H1 (cell line): ENCODE measurements at regions not wholly inside any gene's neighbourhood (a gene's known extent, or its start where the extent isn't known, plus 50 kb on each side); places are given as distances from the start of the nearest gene placed in this dataset.

Source experiments
- CTCF ChIA-PET: fragments of 300-600 bp; sonication (Branson Sonifier 250); formaldehyde crosslinking; loops from one replicate; lab custom pipeline; 2021; ENCODE audit not compliant: partially characterized antibody; lab: Charles Lee
- POLR2A ChIA-PET: fragments of 300-600 bp; sonication (Branson Sonifier 250); formaldehyde crosslinking; loops from one replicate; lab custom pipeline; 2021; ENCODE audit warnings: inconsistent platforms; ENCODE audit not compliant: partially characterized antibody; lab: Charles Lee
- DNase-seq, 2 experiments: peaks; one replicate each; pipeline versions ENCODE4 v3.0.0 to v3.0.0-alpha.2; 2010 to 2022; ENCODE audit warnings: low spot score in 2 of 2, low read depth in 1 of 2, mixed read lengths in 1 of 2
- FAIRE-seq: peaks from 2 replicates; lab custom pipeline; 2011; peaks lifted over from hg19 to GRCh38; lab: Jason Lieb, UNC
- H2AFZ ChIP-seq: 2 replicates; pipeline ENCODE4 v1.8.1; 2012; ENCODE audit warnings: low read length, inconsistent platforms
- H2AK5ac ChIP-seq: 2 replicates; pipeline ENCODE4 v1.6.1; 2013; ENCODE audit warnings: low read depth, low read length
- H2BK120ac ChIP-seq: replicated peaks from 2 replicates; pipeline ENCODE3; 2013; ENCODE audit warnings: low read depth, low read length, inconsistent platforms
- H2BK12ac ChIP-seq: 2 replicates; pipeline ENCODE4 v1.6.1; 2013; ENCODE audit warnings: low read depth, low read length
- H2BK15ac ChIP-seq: 2 replicates; pipeline ENCODE4 v1.6.1; 2013; ENCODE audit warnings: low read length
- H2BK20ac ChIP-seq: 2 replicates; pipeline ENCODE4 v1.6.1; 2013; ENCODE audit warnings: low read length
- H2BK5ac ChIP-seq: 2 replicates; pipeline ENCODE4 v1.6.1; 2013; ENCODE audit warnings: low read depth, low read length
- H3K14ac ChIP-seq: 2 replicates; pipeline ENCODE4 v1.6.1; 2013; ENCODE audit warnings: inconsistent platforms; ENCODE audit not compliant: insufficient read length
- H3K18ac ChIP-seq: 2 replicates; pipeline ENCODE4 v1.6.1; 2013; ENCODE audit warnings: low read length; ENCODE audit errors: extremely low read depth
- H3K23ac ChIP-seq: 2 replicates; pipeline ENCODE4 v1.6.1; 2013; ENCODE audit warnings: inconsistent platforms; ENCODE audit not compliant: insufficient read length
- H3K23me2 ChIP-seq: 2 replicates; pipeline ENCODE4 v1.6.1; 2013; ENCODE audit warnings: low read depth, low read length
- H3K27ac ChIP-seq: 2 replicates; pipeline ENCODE4 v1.6.1; 2011; ENCODE audit warnings: low read depth, low read length, inconsistent platforms
- H3K27me3 ChIP-seq, 4 experiments: replicated peaks in 1 of 4; 1 replicate in 1 of 4; 2 replicates in 3 of 4; pipeline versions ENCODE4 v1.6.1 to v1.8.1; 2011 to 2013; ENCODE audit warnings: low read length in 3 of 4, mild to moderate bottlenecking in 3 of 4, inconsistent platforms in 2 of 4, mixed read lengths in 2 of 4, moderate library complexity in 1 of 4; ENCODE audit not compliant: control insufficient read depth in 3 of 4, insufficient read depth in 3 of 4; ENCODE audit errors: extremely low read depth in 1 of 4
- H3K36me3 ChIP-seq, 4 experiments: 2 replicates each; pipeline versions ENCODE4 v1.6.1 to v1.8.1; 2011 to 2013; ENCODE audit warnings: mild to moderate bottlenecking in 4 of 4, low read length in 3 of 4, moderate library complexity in 2 of 4, control low read depth in 1 of 4, inconsistent platforms in 1 of 4; ENCODE audit not compliant: insufficient read depth in 4 of 4, control insufficient read depth in 2 of 4
- H3K4ac ChIP-seq: replicated peaks from 2 replicates; pipeline ENCODE3; 2013; ENCODE audit warnings: low read length, low read depth, mixed read lengths, inconsistent platforms; ENCODE audit not compliant: insufficient read length
- H3K4me1 ChIP-seq, 4 experiments: replicated peaks in 1 of 4; 1 replicate in 1 of 4; 2 replicates in 3 of 4; pipeline versions ENCODE4 v1.6.1 to v1.8.1; 2011 to 2013; ENCODE audit warnings: low read length in 3 of 4, inconsistent platforms in 2 of 4, mixed read lengths in 1 of 4; ENCODE audit not compliant: insufficient read depth in 4 of 4, control insufficient read depth in 3 of 4
- H3K4me2 ChIP-seq, 2 experiments: 2 replicates each; pipeline versions ENCODE4 v1.6.1 to v1.8.1; 2011 to 2013; ENCODE audit warnings: low read depth in 2 of 2, low read length in 2 of 2, control low read depth in 1 of 2, inconsistent platforms in 1 of 2, mild to moderate bottlenecking in 1 of 2; ENCODE audit not compliant: insufficient read depth in 1 of 2
- H3K4me3 ChIP-seq, 4 experiments: fragments of 200-600, 300-600 bp in 1 of 4; sonication (generic), shearing (Covaris generic), sonication (Bioruptor Twin) in 1 of 4; 2 replicates each; pipeline versions ENCODE4 v1.5.1 to v1.8.1; 2011 to 2016; ENCODE audit warnings: low read length in 4 of 4, low read depth in 3 of 4, control low read depth in 2 of 4, inconsistent platforms in 2 of 4, mild to moderate bottlenecking in 2 of 4, mixed read lengths in 1 of 4, moderate library complexity in 1 of 4; ENCODE audit not compliant: insufficient read depth in 2 of 4; ENCODE audit errors: extremely low read depth in 1 of 4
- H3K56ac ChIP-seq: replicated peaks from 2 replicates; pipeline ENCODE3; 2013; ENCODE audit warnings: low read depth, mild to moderate bottlenecking, mixed read lengths, low read length, inconsistent platforms; ENCODE audit not compliant: insufficient read length
- H3K79me1 ChIP-seq: 2 replicates; pipeline ENCODE4 v1.6.1; 2013; ENCODE audit warnings: low read depth, low read length, control low read depth
- H3K79me2 ChIP-seq, 2 experiments: 2 replicates each; pipeline versions ENCODE4 v1.6.1 to v1.8.1; 2012 to 2013; ENCODE audit warnings: low read length in 2 of 2, mild to moderate bottlenecking in 2 of 2, inconsistent platforms in 1 of 2; ENCODE audit not compliant: insufficient read depth in 2 of 2, control insufficient read depth in 1 of 2
- H3K9ac ChIP-seq, 4 experiments: replicated peaks in 1 of 4; 1 replicate in 1 of 4; 2 replicates in 3 of 4; pipeline versions ENCODE4 v1.6.1 to v1.8.1; 2011 to 2013; ENCODE audit warnings: low read depth in 3 of 4, low read length in 3 of 4, control low read depth in 2 of 4, mild to moderate bottlenecking in 2 of 4, moderate library complexity in 2 of 4, inconsistent platforms in 1 of 4; ENCODE audit errors: extremely low read depth in 1 of 4
- H3K9me3 ChIP-seq, 2 experiments: 2 replicates each; pipeline versions ENCODE4 v1.6.1 to v1.8.1; 2012 to 2013; ENCODE audit warnings: mild to moderate bottlenecking in 2 of 2, moderate library complexity in 2 of 2, control low read depth in 1 of 2, inconsistent platforms in 1 of 2, low read depth in 1 of 2, low read length in 1 of 2, mixed read lengths in 1 of 2; ENCODE audit not compliant: insufficient read depth in 2 of 2
- H4K20me1 ChIP-seq, 2 experiments: replicated peaks in 1 of 2; 2 replicates each; pipeline versions ENCODE3 to v1.8.1; 2011 to 2013; ENCODE audit warnings: inconsistent platforms in 2 of 2, low read length in 2 of 2, mild to moderate bottlenecking in 1 of 2; ENCODE audit not compliant: insufficient read depth in 2 of 2, control insufficient read depth in 1 of 2
- H4K5ac ChIP-seq: 2 replicates; pipeline ENCODE4 v1.6.1; 2013; ENCODE audit warnings: low read length, low read depth, mixed read lengths, inconsistent platforms; ENCODE audit not compliant: insufficient read length
- H4K8ac ChIP-seq: 2 replicates; pipeline ENCODE4 v1.8.0; 2013; ENCODE audit warnings: mild to moderate bottlenecking, moderate library complexity, low read length, inconsistent platforms; ENCODE audit not compliant: insufficient read depth; ENCODE audit errors: extremely low read depth
- H4K91ac ChIP-seq: replicated peaks from 2 replicates; pipeline ENCODE3; 2013; ENCODE audit warnings: low read length, mixed read lengths, inconsistent platforms; ENCODE audit not compliant: insufficient read length
- GTF2F1 ChIP-seq: IDR thresholded peaks from 2 replicates; pipeline ENCODE4 v1.6.1; 2012; ENCODE audit warnings: low read depth, low read length, improper control_type of control experiment, borderline replicate concordance
- JUN ChIP-seq: IDR thresholded peaks from 2 replicates; pipeline ENCODE4 v1.6.1; 2011; ENCODE audit warnings: low read depth, mild to moderate bottlenecking, improper control_type of control experiment, low read length
- KDM5A ChIP-seq: fragments of 200-600 bp; IDR thresholded peaks from 2 replicates; pipeline ENCODE4 v1.7.1; 2012; ENCODE audit warnings: mild to moderate bottlenecking, low read length, inconsistent platforms, mixed read lengths
- POLR2AphosphoS5 ChIP-seq: IDR thresholded peaks from 2 replicates; pipeline ENCODE4 v1.6.1; 2011; ENCODE audit warnings: low read depth, low read length
- RXRA ChIP-seq: IDR thresholded peaks from 2 replicates; pipeline ENCODE4 v1.6.1; 2011; ENCODE audit warnings: low read depth, mild to moderate bottlenecking, low read length, moderate library complexity; ENCODE audit not compliant: insufficient read depth
- SIN3A ChIP-seq, 2 experiments: IDR thresholded peaks in 1 of 2; conservative IDR thresholded peaks in 1 of 2; 2 replicates each; pipeline ENCODE4 v1.6.1; 2011 to 2012; ENCODE audit warnings: low read length in 2 of 2, improper control_type of control experiment in 1 of 2, low read depth in 1 of 2, mild to moderate bottlenecking in 1 of 2
- SIRT6 ChIP-seq: IDR thresholded peaks from one replicate; pipeline ENCODE4 v1.7.1; 2012; ENCODE audit warnings: low read length, inconsistent platforms
- SP2 ChIP-seq: IDR thresholded peaks from 2 replicates; pipeline ENCODE4 v1.6.1; 2012; ENCODE audit warnings: mild to moderate bottlenecking, low read length, inconsistent platforms
- SRF ChIP-seq: IDR thresholded peaks from 2 replicates; pipeline ENCODE4 v1.6.1; 2011; ENCODE audit warnings: mild to moderate bottlenecking, low read depth, low read length, moderate library complexity
- SUZ12 ChIP-seq: fragments of 200-600 bp; sonication (generic); IDR thresholded peaks from 2 replicates; pipeline ENCODE4 v1.6.1; 2012; ENCODE audit warnings: mild to moderate bottlenecking, inconsistent platforms, low read length, moderate library complexity, mixed read lengths
- WGBS, 2 experiments: shearing (Covaris generic) in 1 of 2; methylation state at CpG; one replicate each; pipeline versions ENCODE4 v1.1.6 to v1.1.7; 2013 to 2015; ENCODE audit warnings: low lambda C conversion rate in 2 of 2, mixed read lengths in 2 of 2, inconsistent platforms in 1 of 2, low coverage in 1 of 2, missing lambda C conversion rate in 1 of 2; ENCODE audit not compliant: insufficient replicate concordance in 2 of 2, insufficient coverage in 1 of 2, insufficient read length in 1 of 2; ENCODE audit errors: extremely low coverage in 1 of 2, missing lambda C conversion rate in 1 of 2; 5-methylcytosine and 5-hydroxymethylcytosine counted together

- H3K9ac ChIP-seq, result peak overlapping the region in 3 of 4 experiments; percentile 47 to 65 (median 54); a peak in 6 of 7 replicates
- no peaks in the 10 kb centered on the region; a peak in 1 of 7 replicates for H3K27me3 ChIP-seq
- peaks cover 6 to 27% (median 19%) of the 10 kb centered on the region in 4 experiments for H3K4me1 ChIP-seq
- peak overlapping the region; percentile 81 for H3K18ac ChIP-seq
- H3K23me2 ChIP-seq, result peaks cover 6% of the 10 kb centered on the region; the same call in 1 of the 2 replicates
- FAIRE-seq, result no peak
- H2BK120ac ChIP-seq, result peak overlapping the region; percentile 55
- 4% methylated on average over 44 of the region's 54 CpGs; no CpG with 5 or more reads in 1 of the 2 experiments for WGBS, 2 experiments
- H3K27ac ChIP-seq, result no peak overlapping the region
- H4K8ac ChIP-seq, result peak overlapping the region; percentile 70
- H2AK5ac ChIP-seq, result no peak overlapping the region
- peak overlapping the region; percentile 94 for H4K91ac ChIP-seq
- peak overlapping the region; percentile 15 for H4K5ac ChIP-seq
- H3K4ac ChIP-seq, result no peak overlapping the region
- H3K79me1 ChIP-seq, result peaks cover 5% of the 10 kb centered on the region; the same call in 1 of the 2 replicates
- DNase-seq, result peak in 1 of 2 experiments; percentile 77
- H2BK15ac ChIP-seq, result no peak overlapping the region
- peaks cover 2% of the 10 kb centered on the region in 2 experiments for H4K20me1 ChIP-seq
- H3K36me3 ChIP-seq, result no peaks in the 10 kb centered on the region; a peak in 1 of 8 replicates
- no peak overlapping the region for H3K14ac ChIP-seq
- peak overlapping the region; percentile 62 for H3K56ac ChIP-seq
- peaks cover 0 to 26% of the 10 kb centered on the region in 2 experiments; a peak in 2 of 4 replicates for H3K79me2 ChIP-seq
- peak overlapping the region; percentile 79 to 89 for H3K4me2 ChIP-seq
- no peaks in the 10 kb centered on the region for H3K9me3 ChIP-seq
- H2BK5ac ChIP-seq, result peak overlapping the region; percentile 30; the same call in 1 of the 2 replicates
- no peak overlapping the region for H2AFZ ChIP-seq
- H3K23ac ChIP-seq, result no peak overlapping the region
- H2BK12ac ChIP-seq, result peak overlapping the region; percentile 71; the same call in 1 of the 2 replicates
- H2BK20ac ChIP-seq, result no peak overlapping the region
- ChIA-PET POLR2A (interaction anchor here (0.7 to 4.9 kb wide), 9 partner anchors 8 to 58 kb away, joined by 3 to 25 read pairs (median 4); no protein-coding TSS in a partner anchor), CTCF (interaction anchor here (0.7 to 1.4 kb wide), 10 partner anchors 15 to 425 kb away, joined by 3 to 4 read pairs (median 3); no protein-coding TSS in a partner anchor)
- H3K4me3 ChIP-seq, result peak overlapping the region; percentile 28 to 66 (median 52)
- TF ChIP-seq KDM5A (no peak), POLR2AphosphoS5 (peak; percentile 48), GTF2F1 (no peak), SIRT6 (no peak), RXRA (no peak), SUZ12 (peak; percentile 32; the same call in 1 of the 2 replicates), JUN (no peak), SIN3A (conservative IDR thresholded peaks at IDR 0.05 in 1 of 2, IDR thresholded peaks at IDR 0.05 in 1 of 2; ENCODE audit: low read depth in 1 of 2, low read length in 2 of 2) (no peak), SP2 (no peak), SRF (peak; percentile 58)
Observed at GRCh38 chr11:70661761-70662501, 263.6 kb downstream of the CTTN start.
